ENCODE measurements at regions not wholly inside any gene's neighbourhood (a gene's known extent, or its start where the extent isn't known, plus 50 kb on each side); places are given as distances from the start of the nearest gene placed in this dataset.
"Not testable (repeated sequence)": the region's sequence is repeated elsewhere in the genome, so short reads cannot be mapped to it uniquely, and the experiment has no call there.

- no peak for TF ChIP-seq CTCF (IDR thresholded peaks at IDR 0.05)
- no peaks in the 10 kb centered on the region for H3K4me1 ChIP-seq
- no peak overlapping the region for H3K27ac ChIP-seq
- 74 to 76% methylated on average over 3 of the region's 3 CpGs for WGBS, 2 donors
- H3K4me3 ChIP-seq, result no peak overlapping the region
- no peaks in the 10 kb centered on the region for H3K36me3 ChIP-seq
- no peaks in the 10 kb centered on the region for H3K9me3 ChIP-seq
- intact Hi-C loops (cut with DNase I), result no loop called here
- no peak for ATAC-seq
- DNase-seq, result no peak
- peaks cover 0 to 5% (median 3%) of the 10 kb centered on the region in 7 donors for H3K27me3 ChIP-seq
Measured at GRCh38 chr9:33709269-33709668, 86.1 kb upstream of the PRSS3 start.

GRCh38 chr9:33711418-33711817, 83.9 kb upstream of the PRSS3 start:
- WGBS, 2 donors, result 48 to 60% methylated on average over 1 of the region's 1 CpG
- DNase-seq; H3K27ac ChIP-seq; H3K4me1 ChIP-seq; H3K4me3 ChIP-seq; ATAC-seq; intact Hi-C loops (cut with DNase I); H3K36me3 ChIP-seq; H3K9me3 ChIP-seq: not testable (repeated sequence)
- H3K27me3 ChIP-seq, result peaks cover 0 to 13% (median 3%) of the 10 kb centered on the region in 7 donors

GRCh38 chr9:33714989-33715388, 80.4 kb upstream of the PRSS3 start:
- intact Hi-C loops (cut with DNase I), result loop anchor here in 1 of 10 donors (5.0 kb wide), 1 partner anchor 83 kb away; no protein-coding TSS in a partner anchor
- DNase-seq (no peak), ATAC-seq (no peak)
- 92 to 94% methylated on average over 2 of the region's 2 CpGs for WGBS, 2 donors
- peaks cover 0 to 16% (median 3%) of the 10 kb centered on the region in 7 donors for H3K27me3 ChIP-seq
- TF ChIP-seq CTCF (IDR thresholded peaks at IDR 0.05), result no peak
- no peaks in the 10 kb centered on the region for H3K9me3 ChIP-seq
- no peak overlapping the region for H3K27ac ChIP-seq
- H3K4me1 ChIP-seq, result peaks cover 0 to 9% (median 0%) of the 10 kb centered on the region in 9 donors
- H3K36me3 ChIP-seq, result no peaks in the 10 kb centered on the region
- no peak overlapping the region for H3K4me3 ChIP-seq

- Histone ChIP-seq H3K36me3 (no peaks in the 10 kb centered on the region), H3K9me3 (no peaks in the 10 kb centered on the region), H3K4me1 (peaks cover 0 to 12% (median 3%) of the 10 kb centered on the region in 9 donors), H3K4me3 (no peak overlapping the region), H3K27ac (no peak overlapping the region), H3K27me3 (peaks cover 0 to 24% (median 0%) of the 10 kb centered on the region in 7 donors)
- DNase-seq (peak in 1 of 2 donors; percentile 10), ATAC-seq (peak in 5 of 8 donors; percentile 42 to 60 (median 45))
- 71 to 75% methylated on average over 7 of the region's 7 CpGs for WGBS, 2 donors
- no peak for TF ChIP-seq CTCF (IDR thresholded peaks at IDR 0.05)
- intact Hi-C loops (cut with DNase I), result loop anchor here in 1 of 10 donors (5.0 kb wide), 1 partner anchor 87 kb away; no protein-coding TSS in a partner anchor
Measured at GRCh38 chr9:33718987-33719386, 76.4 kb upstream of the PRSS3 start.

GRCh38 chr9:33719581-33720374, 75.6 kb upstream of the PRSS3 start:
- DNase-seq (no peak), ATAC-seq (peak in 7 of 8 donors; percentile 36 to 72 (median 49))
- no peak overlapping the region for H3K4me3 ChIP-seq
- no peak overlapping the region for H3K27ac ChIP-seq
- H3K27me3 ChIP-seq, result peaks cover 0 to 23% (median 0%) of the 10 kb centered on the region in 7 donors
- TF ChIP-seq CTCF (IDR thresholded peaks at IDR 0.05), result peak in 7 of 9 donors; percentile 39 to 58 (median 50)
- H3K36me3 ChIP-seq, result no peaks in the 10 kb centered on the region
- intact Hi-C loops (cut with DNase I), result loop anchor here in 4 of 10 donors (2.0 to 5.0 kb wide), 3 partner anchors 87 to 97 kb away; no protein-coding TSS in a partner anchor
- WGBS, 2 donors, result 31 to 34% methylated on average over 19 of the region's 19 CpGs
- peaks cover 0 to 4% (median 0%) of the 10 kb centered on the region in 11 donors for H3K9me3 ChIP-seq
- H3K4me1 ChIP-seq, result peaks cover 0 to 12% (median 3%) of the 10 kb centered on the region in 9 donors
